Upper lobe of left lung (tissue), 4 donors: ENCODE measurements at regions not wholly inside any gene's neighbourhood (a gene's known extent, or its start where the extent isn't known, plus 50 kb on each side); places are given as distances from the start of the nearest gene placed in this dataset.

Experiments
- CTCF ChIP-seq, 6 experiments: fragments of 450-650 bp in 4 of 6; fragments of 200-600 bp in 2 of 6; sonication (generic) in 2 of 6; IDR thresholded peaks; one replicate each; pipeline ENCODE4 v1.5.1; 2016 to 2019; ENCODE audit warnings: antibody characterized with exemption in 6 of 6
- EP300 ChIP-seq, 4 donors: sonication (generic); formaldehyde crosslinking; IDR thresholded peaks; one replicate each; pipeline ENCODE4 v1.5.1; 2017; ENCODE audit warnings: antibody characterized with exemption in 4 of 4, control low read depth in 2 of 4

DNA sequence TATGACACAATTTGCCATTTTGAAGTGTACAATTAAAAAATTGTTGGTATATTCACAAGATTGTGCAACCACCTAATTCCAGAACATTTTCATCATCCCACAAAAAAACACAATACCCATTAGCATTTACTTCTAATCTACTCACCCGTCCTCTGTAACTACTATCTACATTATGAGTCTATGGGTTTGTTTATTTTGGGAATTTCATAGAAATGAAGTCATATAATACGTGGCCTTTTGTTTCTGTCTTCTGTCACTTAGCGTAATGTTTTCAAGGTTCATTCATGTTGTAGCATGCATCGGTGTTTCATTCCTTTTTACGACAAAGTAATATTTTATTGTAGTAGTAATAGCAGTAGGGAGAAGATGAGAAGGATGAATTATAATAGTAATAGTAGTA is 55.2 kb upstream of the CNTN6 start:
- no peak for TF ChIP-seq EP300 (IDR thresholded peaks at IDR 0.05)
- no peak for TF ChIP-seq CTCF (IDR thresholded peaks at IDR 0.05)
